Spleen (tissue), 11 donors: ENCODE measurements at regions not wholly inside any gene's neighbourhood (a gene's known extent, or its start where the extent isn't known, plus 50 kb on each side); places are given as distances from the start of the nearest gene placed in this dataset.

Experiments used
- DNase-seq: peaks from one replicate; pipeline ENCODE4 v3.0.0-alpha.2; 2020
- H3K27ac ChIP-seq, 8 donors: fragments of 200-600 bp; sonication (generic) in 7 of 8; 1 replicate in 4 of 8; 2 replicates in 4 of 8; pipeline versions ENCODE4 v1.5.0 to v1.8.0; 2016 to 2021; ENCODE audit warnings: inconsistent platforms in 4 of 8, mild to moderate bottlenecking in 4 of 8, moderate library complexity in 1 of 8
- H3K27me3 ChIP-seq, 7 donors: fragments of 200-600 bp; sonication (generic) in 6 of 7; replicated peaks in 1 of 7; 1 replicate in 4 of 7; 2 replicates in 3 of 7; pipeline versions ENCODE4 v1.5.0 to v1.8.0; 2016 to 2021; ENCODE audit warnings: inconsistent platforms in 3 of 7, mild to moderate bottlenecking in 1 of 7
- H3K36me3 ChIP-seq, 6 donors: fragments of 200-600 bp; sonication (generic) in 5 of 6; 1 replicate in 4 of 6; 2 replicates in 2 of 6; pipeline versions ENCODE4 v1.5.0 to v1.8.0; 2016 to 2021; ENCODE audit warnings: inconsistent platforms in 2 of 6
- H3K4me1 ChIP-seq, 6 donors: fragments of 200-600 bp; sonication (generic) in 5 of 6; 1 replicate in 3 of 6; 2 replicates in 3 of 6; pipeline versions ENCODE4 v1.5.0 to v1.8.0; 2016 to 2021; ENCODE audit warnings: inconsistent platforms in 3 of 6
- H3K4me3 ChIP-seq, 8 donors: fragments of 200-600 bp; sonication (generic) in 7 of 8; 1 replicate in 4 of 8; 2 replicates in 4 of 8; pipeline versions ENCODE4 v1.5.0 to v1.8.0; 2016 to 2021; ENCODE audit warnings: inconsistent platforms in 4 of 8, mild to moderate bottlenecking in 4 of 8, moderate library complexity in 2 of 8
- H3K9me3 ChIP-seq, 8 donors: fragments of 200-600 bp; sonication (generic) in 7 of 8; 1 replicate in 4 of 8; 2 replicates in 4 of 8; pipeline versions ENCODE4 v1.5.0 to v1.8.0; 2016 to 2021; ENCODE audit warnings: inconsistent platforms in 4 of 8
- CTCF ChIP-seq, 11 experiments: fragments of 200-600 bp in 7 of 11; fragments of 450-650 bp in 4 of 11; sonication (generic) in 4 of 11; IDR thresholded peaks in 8 of 11; conservative IDR thresholded peaks in 3 of 11; 1 replicate in 7 of 11; 2 replicates in 4 of 11; pipeline versions ENCODE4 v1.4.0 to v1.8.0; 2016 to 2021; ENCODE audit warnings: antibody characterized with exemption in 11 of 11, inconsistent platforms in 4 of 11, mild to moderate bottlenecking in 1 of 11
- POLR2A ChIP-seq, 3 donors: fragments of 450-650 bp; IDR thresholded peaks; one replicate each; pipeline ENCODE4 v1.5.1; 2017; ENCODE audit warnings: antibody characterized with exemption in 3 of 3, mild to moderate bottlenecking in 1 of 3
- POLR2AphosphoS5 ChIP-seq, 3 donors: sonication (generic); formaldehyde crosslinking; IDR thresholded peaks; one replicate each; pipeline ENCODE4 v1.5.1; 2017; ENCODE audit warnings: antibody characterized with exemption in 3 of 3
- WGBS, 5 donors: extraction: QIAGEN DNeasy Blood & Tissue Kit in 3 of 5; methylation state at CpG; one replicate each; pipeline versions ENCODE4 v1.1.5 to v1.1.7; 2013 to 2018; 5-methylcytosine and 5-hydroxymethylcytosine counted together
- intact Hi-C: fragments of 100-400 bp; cut with DNase I; formaldehyde crosslinking; loops from one replicate; pipeline ENCODE4 v1.15.0; 2023; ENCODE audit warnings: low total_unique reads
- donor health status: healthy with polysubstance abuse.
- donor health status: DM: no; HTN: no; CAD: no; lungs with moderate emphysema.
- donor health status: DM: no; HTN: no; CAD: no.
- donor health status: Bipolar disorder and iron deficiency.
- donor health status: healthy.
- donor health status: DM: no; HTN: no; CAD: no.
- donor health status: DM: yes; HTN: yes; CAD: no.

- no peak overlapping the region for H3K27ac ChIP-seq
- H3K36me3 ChIP-seq = no peaks in the 10 kb centered on the region
- H3K4me1 ChIP-seq = no peaks in the 10 kb centered on the region
- H3K27me3 ChIP-seq = no peaks in the 10 kb centered on the region
- H3K4me3 ChIP-seq = no peak overlapping the region
- H3K9me3 ChIP-seq = no peaks in the 10 kb centered on the region
- no peak for DNase-seq
- TF ChIP-seq POLR2A (IDR thresholded peaks at IDR 0.05) (no peak), CTCF (IDR thresholded peaks at IDR 0.05 in 8 of 11, conservative IDR thresholded peaks at IDR 0.05 in 3 of 11) (no peak), POLR2AphosphoS5 (IDR thresholded peaks at IDR 0.05) (no peak)
- WGBS, 5 donors = 55 to 72% (median 59%) methylated on average over 3 of the region's 3 CpGs
- intact Hi-C loops = no loop called here
Measured at GRCh38 chr9:115758441-115758840, 395.1 kb upstream of the PAPPA start.

- Histone ChIP-seq H3K27ac (no peak overlapping the region), H3K4me1 (no peaks in the 10 kb centered on the region), H3K36me3 (no peaks in the 10 kb centered on the region), H3K4me3 (no peak overlapping the region), H3K27me3 (no peaks in the 10 kb centered on the region), H3K9me3 (no peaks in the 10 kb centered on the region)
- TF ChIP-seq POLR2AphosphoS5 (IDR thresholded peaks at IDR 0.05) (no peak), CTCF (IDR thresholded peaks at IDR 0.05 in 8 of 11, conservative IDR thresholded peaks at IDR 0.05 in 3 of 11) (no peak), POLR2A (IDR thresholded peaks at IDR 0.05) (no peak)
- 66 to 86% (median 70%) methylated on average over 4 of the region's 4 CpGs for WGBS, 5 donors
- no peak for DNase-seq
- intact Hi-C loops = no loop called here
Measured at GRCh38 chr9:115759426-115759825, 394.2 kb upstream of the PAPPA start.

GRCh38 chr9:115764645-115765044 lies 388.9 kb upstream of the PAPPA start:
- intact Hi-C loops = no loop called here
- TF ChIP-seq CTCF (IDR thresholded peaks at IDR 0.05 in 8 of 11, conservative IDR thresholded peaks at IDR 0.05 in 3 of 11) (no peak), POLR2A (IDR thresholded peaks at IDR 0.05) (no peak)
- Histone ChIP-seq H3K36me3 (no peaks in the 10 kb centered on the region), H3K4me3 (no peak overlapping the region), H3K9me3 (no peaks in the 10 kb centered on the region), H3K4me1 (no peaks in the 10 kb centered on the region), H3K27ac (no peak overlapping the region), H3K27me3 (no peaks in the 10 kb centered on the region)
- no peak for DNase-seq
- WGBS, 5 donors = 84 to 93% (median 88%) methylated on average over 1 of the region's 1 CpG

GRCh38 chr9:115765060-115765459 lies 388.5 kb upstream of the PAPPA start:
- H3K36me3 ChIP-seq = no peaks in the 10 kb centered on the region
- H3K4me3 ChIP-seq = no peak overlapping the region
- no peaks in the 10 kb centered on the region for H3K4me1 ChIP-seq
- DNase-seq = no peak
- intact Hi-C loops = no loop called here
- TF ChIP-seq POLR2AphosphoS5 (IDR thresholded peaks at IDR 0.05) = no peak
- no peak for TF ChIP-seq CTCF (IDR thresholded peaks at IDR 0.05 in 8 of 11, conservative IDR thresholded peaks at IDR 0.05 in 3 of 11)
- TF ChIP-seq POLR2A (IDR thresholded peaks at IDR 0.05) = no peak
- WGBS, 5 donors = 71 to 87% (median 82%) methylated on average over 2 of the region's 2 CpGs
- H3K27ac ChIP-seq = no peak overlapping the region
- no peaks in the 10 kb centered on the region for H3K9me3 ChIP-seq
- H3K27me3 ChIP-seq = no peaks in the 10 kb centered on the region
